ENCODE measurements at regions not wholly inside any gene's neighbourhood (a gene's known extent, or its start where the extent isn't known, plus 50 kb on each side); places are given as distances from the start of the nearest gene placed in this dataset.

DNA sequence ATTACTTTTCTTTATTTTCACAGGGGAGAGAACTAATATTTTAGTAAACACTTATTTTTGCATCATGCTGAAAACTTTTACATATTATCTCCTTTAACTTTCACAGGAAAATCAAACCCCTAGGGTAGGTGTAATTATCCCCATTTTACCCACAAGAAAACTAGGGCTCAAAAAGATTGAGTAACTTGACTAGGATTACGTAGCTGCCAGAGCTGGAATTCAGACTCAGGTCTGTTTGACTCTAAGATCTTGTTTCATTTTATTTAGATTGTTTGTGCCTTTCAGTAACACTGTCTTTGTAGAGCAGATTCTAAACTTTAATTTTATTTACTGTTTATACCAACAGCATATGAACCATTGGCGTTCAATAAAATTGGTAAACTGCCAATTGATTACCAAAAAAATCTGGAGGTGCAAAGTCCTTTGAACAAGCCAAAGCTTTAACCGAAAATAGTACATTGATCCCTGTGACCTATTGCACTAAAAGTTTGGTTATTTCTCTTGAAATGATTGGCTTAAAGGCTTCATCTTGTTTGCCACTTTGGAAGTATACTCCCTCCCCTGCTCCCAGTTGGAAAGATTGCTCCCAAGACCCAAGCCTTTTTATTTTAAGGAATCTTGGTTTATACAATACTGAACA lies 71.0 kb upstream of the WDR26 start:
- DNase-seq, result no peak

- peak; percentile 78 for DNase-seq
Observed at GRCh38 chr1:224506141-224506814, 71.7 kb upstream of the WDR26 start.

GRCh38 chr1:224507771-224508523 lies 73.3 kb upstream of the WDR26 start:
- no peak for DNase-seq

- DNase-seq, result no peak
Observed at GRCh38 chr1:224509907-224510306, 75.3 kb upstream of the WDR26 start.

- peak; percentile 8 for DNase-seq
Observed at GRCh38 chr1:224510880-224511645, 76.5 kb upstream of the WDR26 start.

- no peak for DNase-seq
Observed at GRCh38 chr1:224512600-224513151, 78.1 kb upstream of the WDR26 start.

DNA sequence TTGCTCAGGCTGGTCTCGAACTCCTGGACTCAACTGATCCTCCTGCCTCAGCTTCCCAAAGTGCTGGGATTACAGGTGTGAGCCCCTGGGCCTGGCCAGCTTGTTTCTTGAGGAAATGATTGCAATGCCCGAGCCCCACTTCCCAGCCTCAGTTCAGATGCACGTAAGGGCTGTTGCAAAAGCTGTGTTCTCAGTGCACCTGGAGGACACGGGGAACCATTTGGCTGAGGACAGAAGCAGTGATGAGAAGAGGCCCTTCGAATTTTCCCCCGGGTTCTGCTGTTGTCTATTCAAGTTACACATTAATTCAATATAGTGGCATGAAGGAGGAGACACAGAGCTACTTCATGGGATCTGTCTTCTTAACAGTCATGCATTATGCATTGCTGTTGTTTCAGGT lies 78.8 kb upstream of the WDR26 start:
- DNase-seq, result no peak

- DNase-seq, result peak; percentile 52
Observed at GRCh38 chr1:224513787-224514209, 79.2 kb upstream of the WDR26 start.

- no peak for DNase-seq
Observed at GRCh38 chr1:224517171-224517570, 82.6 kb upstream of the WDR26 start.

DNA sequence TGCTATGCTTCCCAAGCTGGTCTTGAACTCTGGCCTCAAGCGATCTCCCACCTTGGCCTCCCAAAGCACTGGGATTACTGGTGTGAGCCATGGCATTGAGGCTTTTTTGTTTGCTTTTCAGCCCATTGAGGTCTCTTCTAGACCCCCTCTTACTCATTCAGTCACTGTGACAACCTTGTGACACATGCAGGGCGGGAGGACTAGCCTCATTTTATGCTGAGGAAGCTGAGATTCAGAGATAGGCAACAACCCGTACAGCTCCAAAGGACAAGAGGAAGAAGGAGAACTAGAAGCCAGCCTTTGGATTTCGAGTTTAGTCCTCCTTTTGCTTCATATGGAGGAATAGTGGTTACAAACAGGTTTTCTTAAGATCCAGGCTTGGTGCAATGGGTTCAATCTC lies 83.9 kb upstream of the WDR26 start:
- no peak for DNase-seq

DNA sequence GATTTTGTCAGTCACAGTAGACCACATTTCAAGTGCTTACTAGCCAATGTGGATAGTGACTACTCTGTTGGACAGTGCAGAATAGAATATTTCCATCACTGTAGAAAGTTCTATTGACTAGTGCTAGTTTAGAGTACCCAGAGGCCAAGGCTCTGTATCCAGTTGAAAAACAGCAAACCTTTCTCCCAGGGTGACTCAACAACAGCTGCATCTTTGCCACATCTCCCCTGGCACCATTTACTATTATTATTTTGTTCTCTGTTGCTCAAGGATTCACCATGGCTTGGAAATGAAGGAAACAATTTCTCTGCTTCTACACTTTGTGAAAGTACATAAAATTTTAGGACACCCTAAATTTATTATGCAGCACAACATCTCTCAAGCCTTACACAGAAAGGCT lies 85.3 kb upstream of the WDR26 start:
- no peak for DNase-seq

- DNase-seq, result no peak
Observed at GRCh38 chr1:224520808-224521207, 86.2 kb upstream of the WDR26 start.

GRCh38 chr1:224521904-224522734 lies 87.5 kb upstream of the WDR26 start:
- no peak for DNase-seq

GRCh38 chr1:224523676-224524075 lies 89.1 kb upstream of the WDR26 start:
- DNase-seq, result no peak

DNA sequence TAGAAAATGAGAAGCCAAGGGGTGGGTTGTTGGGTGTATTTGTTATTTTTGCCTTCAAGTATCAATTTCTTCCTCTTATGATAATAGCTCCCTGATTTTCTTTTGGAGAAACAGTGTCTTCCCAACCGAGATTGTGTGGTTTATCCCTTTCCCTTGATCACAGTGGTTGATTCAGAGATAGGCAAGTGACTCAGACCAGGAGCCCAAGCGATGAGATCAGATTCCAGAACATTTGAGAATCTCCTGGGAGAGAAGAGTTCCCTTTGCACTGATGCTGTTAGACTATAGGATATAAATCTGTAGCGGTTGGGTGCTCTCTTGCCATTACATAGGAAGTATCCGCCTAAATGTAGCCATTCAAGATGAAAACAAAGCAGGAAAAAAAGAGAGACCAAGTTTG lies 90.1 kb upstream of the WDR26 start:
- no peak for DNase-seq

DNA sequence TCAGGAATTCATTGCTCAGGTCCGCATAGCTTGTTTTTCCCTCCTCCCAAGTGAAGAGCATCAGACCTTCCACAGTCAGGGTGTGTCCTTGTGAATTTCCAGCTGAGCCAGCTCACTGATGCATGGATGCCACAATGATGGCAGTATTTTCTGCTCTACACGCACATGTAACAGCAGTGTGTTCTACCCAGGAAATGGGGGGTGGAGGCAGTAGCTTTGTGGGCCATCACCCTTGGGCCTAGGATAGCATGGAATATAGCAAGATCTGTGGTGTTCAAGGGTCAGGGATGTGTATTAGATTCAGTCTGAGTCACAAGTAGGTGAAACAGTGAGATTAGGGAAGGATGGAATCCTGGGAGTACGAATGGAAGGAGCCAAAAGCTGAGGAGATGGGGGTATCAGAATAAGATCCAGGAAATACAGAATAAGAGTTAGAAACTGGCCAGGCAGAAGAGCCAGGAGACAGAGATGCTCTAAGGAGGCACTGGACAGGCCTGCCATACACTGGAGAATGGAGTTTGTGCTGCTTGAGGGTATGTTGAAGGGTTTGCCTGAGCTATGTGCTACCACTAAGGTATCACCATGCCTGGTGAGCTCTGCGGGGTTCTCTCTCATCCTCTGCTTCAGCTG lies 90.6 kb upstream of the CNIH3 start:
- DNase-seq, result no peak

DNA sequence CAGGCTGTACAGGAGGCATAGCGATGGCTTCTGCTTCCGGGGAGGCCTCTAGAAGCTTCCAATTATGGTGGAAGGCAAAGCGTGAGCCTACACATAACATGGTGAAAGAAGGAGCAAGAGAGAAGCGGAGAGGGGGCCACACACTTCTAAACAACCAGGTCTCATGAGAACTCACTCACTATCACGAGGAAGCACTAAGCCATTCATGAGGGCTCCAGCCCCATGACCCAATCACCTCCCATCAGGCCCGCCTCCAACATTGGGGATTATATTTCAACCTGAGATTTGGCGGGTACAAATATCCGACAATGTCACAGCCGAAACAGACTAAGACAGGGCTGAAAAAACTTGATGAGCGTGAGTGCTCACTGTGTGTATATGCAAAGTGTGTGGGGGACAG lies 89.3 kb upstream of the CNIH3 start:
- peak; percentile 76 for DNase-seq

- peak; percentile 95 for DNase-seq
Observed at GRCh38 chr1:224528900-224529299, 87.2 kb upstream of the CNIH3 start.

DNA sequence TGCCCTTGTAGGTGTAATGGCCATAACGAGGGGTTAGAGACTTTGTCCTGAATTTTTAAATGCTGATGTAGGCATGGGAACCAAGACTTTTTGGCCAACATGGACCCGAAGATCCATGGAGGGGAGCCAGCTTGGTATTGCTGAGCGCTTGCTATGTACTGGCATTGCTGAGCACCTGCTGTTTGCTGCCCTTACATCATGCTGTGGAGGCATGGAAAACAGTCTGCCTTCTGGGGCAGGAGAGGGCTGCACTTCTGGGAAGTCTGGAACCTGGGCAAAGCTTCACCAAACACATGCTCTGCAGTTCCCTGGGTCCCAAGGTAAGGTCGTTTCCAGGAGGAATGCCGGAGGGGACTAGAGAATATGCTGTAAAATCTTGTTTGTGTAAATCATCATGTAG lies 86.3 kb upstream of the CNIH3 start:
- peak; percentile 19 for DNase-seq

DNA sequence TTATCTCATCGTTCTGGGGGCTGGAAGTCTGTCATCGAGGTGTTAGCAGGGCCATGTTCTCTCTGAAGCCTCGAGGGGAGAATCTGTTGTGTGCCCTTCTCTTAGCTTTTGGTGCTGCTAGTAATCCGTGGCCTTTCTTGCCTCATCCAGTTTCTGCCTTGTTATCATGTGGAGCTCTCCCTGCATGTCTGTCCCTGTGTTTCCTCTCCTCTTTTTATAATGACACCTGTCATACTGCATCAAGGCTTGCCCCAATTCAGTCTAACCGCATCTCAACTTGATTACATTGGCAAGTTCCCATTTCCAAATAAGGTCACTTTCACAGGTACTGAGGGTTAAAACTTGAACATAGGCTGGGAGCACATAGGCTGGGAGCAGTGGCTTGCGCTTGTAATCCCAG lies 82.6 kb upstream of the CNIH3 start:
- no peak for DNase-seq

GRCh38 chr1:224534731-224535130 lies 81.4 kb upstream of the CNIH3 start:
- DNase-seq, result no peak

GRCh38 chr1:224535641-224536040 lies 80.5 kb upstream of the CNIH3 start:
- no peak for DNase-seq

All from DMS 273 treated with DMSO at 0.1 percent for 48 hours (cell line).